Right atrium auricular region (tissue), 2 donors: ENCODE measurements at regions not wholly inside any gene's neighbourhood (a gene's known extent, or its start where the extent isn't known, plus 50 kb on each side); places are given as distances from the start of the nearest gene placed in this dataset.

Source experiments
- DNase-seq: peaks from one replicate; pipeline ENCODE4 v3.0.0-alpha.2; 2019; ENCODE audit warnings: low spot score
- H3K27ac ChIP-seq, 2 donors: fragments of 200-600 bp; sonication (generic); 1 replicate in 1 of 2; 2 replicates in 1 of 2; pipeline ENCODE4 v1.5.1; 2016 to 2019
- H3K27me3 ChIP-seq, 2 donors: fragments of 200-600 bp; sonication (generic); one replicate each; pipeline versions ENCODE4 v1.5.1 to v1.6.0; 2017 to 2019
- H3K36me3 ChIP-seq: fragments of 200-600 bp; sonication (generic); one replicate; pipeline ENCODE4 v1.5.1; 2016
- H3K4me1 ChIP-seq, 2 donors: fragments of 200-600 bp; sonication (generic); one replicate each; pipeline versions ENCODE4 v1.5.1 to v1.6.0; 2017 to 2019
- H3K4me3 ChIP-seq, 2 donors: fragments of 200-600 bp; sonication (generic); 1 replicate in 1 of 2; 2 replicates in 1 of 2; pipeline ENCODE4 v1.5.1; 2017 to 2019; ENCODE audit warnings: mild to moderate bottlenecking in 1 of 2, moderate library complexity in 1 of 2
- H3K9me3 ChIP-seq, 2 donors: fragments of 200-600 bp; sonication (generic); one replicate each; pipeline ENCODE4 v1.5.1; 2019
- TF ChIP-seq, protein P1 (sequence below), 2 donors: fragments of 200-600 bp; sonication (generic); IDR thresholded peaks; one replicate each; pipeline ENCODE4 v1.5.1; 2019; ENCODE audit warnings: antibody characterized with exemption in 2 of 2

DNA sequence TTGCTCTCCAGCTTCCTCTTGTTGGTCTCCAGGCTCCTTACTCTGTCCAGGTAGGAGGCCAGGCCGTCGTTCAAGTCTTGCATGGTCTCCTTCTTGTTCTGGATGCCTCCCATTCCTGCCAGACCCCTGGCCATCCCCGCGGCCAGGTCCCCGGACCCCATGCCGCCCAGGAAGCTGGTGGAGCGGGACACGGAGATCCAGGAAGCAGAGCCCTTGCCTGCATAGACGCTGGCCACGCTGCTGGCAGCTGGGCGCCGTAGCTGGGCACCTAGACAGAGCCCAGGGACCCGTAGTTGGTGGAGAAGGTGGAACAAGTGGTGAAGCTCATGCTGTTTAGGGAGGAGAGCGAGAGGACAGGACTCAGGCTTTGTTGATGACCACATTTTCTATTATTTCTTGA, 1584.0 kb upstream of the ACO1 start:
- Histone ChIP-seq H3K4me3 (no peak overlapping the region), H3K9me3 (no peaks in the 10 kb centered on the region), H3K36me3 (no peaks in the 10 kb centered on the region), H3K4me1 (no peaks in the 10 kb centered on the region), H3K27me3 (no peaks in the 10 kb centered on the region), H3K27ac (no peak overlapping the region)
- DNase-seq = no peak
- TF ChIP-seq, protein P1, sequence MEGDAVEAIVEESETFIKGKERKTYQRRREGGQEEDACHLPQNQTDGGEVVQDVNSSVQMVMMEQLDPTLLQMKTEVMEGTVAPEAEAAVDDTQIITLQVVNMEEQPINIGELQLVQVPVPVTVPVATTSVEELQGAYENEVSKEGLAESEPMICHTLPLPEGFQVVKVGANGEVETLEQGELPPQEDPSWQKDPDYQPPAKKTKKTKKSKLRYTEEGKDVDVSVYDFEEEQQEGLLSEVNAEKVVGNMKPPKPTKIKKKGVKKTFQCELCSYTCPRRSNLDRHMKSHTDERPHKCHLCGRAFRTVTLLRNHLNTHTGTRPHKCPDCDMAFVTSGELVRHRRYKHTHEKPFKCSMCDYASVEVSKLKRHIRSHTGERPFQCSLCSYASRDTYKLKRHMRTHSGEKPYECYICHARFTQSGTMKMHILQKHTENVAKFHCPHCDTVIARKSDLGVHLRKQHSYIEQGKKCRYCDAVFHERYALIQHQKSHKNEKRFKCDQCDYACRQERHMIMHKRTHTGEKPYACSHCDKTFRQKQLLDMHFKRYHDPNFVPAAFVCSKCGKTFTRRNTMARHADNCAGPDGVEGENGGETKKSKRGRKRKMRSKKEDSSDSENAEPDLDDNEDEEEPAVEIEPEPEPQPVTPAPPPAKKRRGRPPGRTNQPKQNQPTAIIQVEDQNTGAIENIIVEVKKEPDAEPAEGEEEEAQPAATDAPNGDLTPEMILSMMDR (IDR thresholded peaks at IDR 0.05) = no peak

DNA sequence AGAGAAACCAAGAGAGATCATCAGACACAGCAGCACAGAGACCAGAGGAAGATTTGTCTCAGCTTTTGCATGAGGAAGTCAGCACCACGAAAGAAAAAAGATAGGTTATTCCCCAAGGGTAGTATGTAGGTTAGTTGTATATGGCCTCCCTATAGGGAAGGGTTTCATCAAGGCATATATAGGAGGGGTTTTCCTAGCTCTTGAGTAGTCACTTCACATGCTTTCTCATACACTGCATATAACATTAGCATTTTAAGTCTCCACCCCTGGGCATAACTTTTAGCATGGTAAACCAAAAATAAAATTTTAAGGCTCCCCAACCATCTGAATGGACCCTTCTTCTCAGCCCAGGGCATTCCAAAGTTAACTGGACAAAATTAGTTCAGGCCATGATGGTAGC, 1571.6 kb upstream of the ACO1 start:
- H3K27me3 ChIP-seq = no peaks in the 10 kb centered on the region
- DNase-seq = no peak
- no peaks in the 10 kb centered on the region for H3K36me3 ChIP-seq
- no peak overlapping the region for H3K4me3 ChIP-seq
- H3K9me3 ChIP-seq = no peaks in the 10 kb centered on the region
- TF ChIP-seq, protein P1 (IDR thresholded peaks at IDR 0.05) = no peak
- H3K4me1 ChIP-seq = no peaks in the 10 kb centered on the region
- H3K27ac ChIP-seq = no peak overlapping the region

DNA sequence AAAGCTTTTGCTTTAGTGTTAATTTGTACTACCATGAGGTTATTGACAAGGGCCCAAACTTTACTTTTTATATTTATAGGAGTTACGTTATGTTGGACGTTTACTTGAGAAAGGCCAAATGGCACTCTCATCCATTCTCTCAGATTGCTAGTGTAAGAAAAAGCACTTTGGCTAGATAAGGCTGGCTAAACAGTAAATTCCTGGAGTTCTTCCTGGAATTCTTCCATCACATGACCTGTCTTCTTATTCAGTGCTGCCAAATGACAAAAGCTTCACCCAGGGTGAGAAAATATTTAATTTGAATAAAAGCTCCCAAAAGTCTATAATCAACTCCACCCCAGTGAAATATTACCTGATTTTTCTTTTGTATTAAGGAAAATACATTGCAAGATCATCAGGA, 1568.9 kb upstream of the ACO1 start:
- TF ChIP-seq, protein P1 (IDR thresholded peaks at IDR 0.05) = no peak
- Histone ChIP-seq H3K36me3 (no peaks in the 10 kb centered on the region), H3K27me3 (no peaks in the 10 kb centered on the region), H3K4me3 (no peak overlapping the region), H3K27ac (no peak overlapping the region), H3K4me1 (no peaks in the 10 kb centered on the region), H3K9me3 (no peaks in the 10 kb centered on the region)
- no peak for DNase-seq

DNA sequence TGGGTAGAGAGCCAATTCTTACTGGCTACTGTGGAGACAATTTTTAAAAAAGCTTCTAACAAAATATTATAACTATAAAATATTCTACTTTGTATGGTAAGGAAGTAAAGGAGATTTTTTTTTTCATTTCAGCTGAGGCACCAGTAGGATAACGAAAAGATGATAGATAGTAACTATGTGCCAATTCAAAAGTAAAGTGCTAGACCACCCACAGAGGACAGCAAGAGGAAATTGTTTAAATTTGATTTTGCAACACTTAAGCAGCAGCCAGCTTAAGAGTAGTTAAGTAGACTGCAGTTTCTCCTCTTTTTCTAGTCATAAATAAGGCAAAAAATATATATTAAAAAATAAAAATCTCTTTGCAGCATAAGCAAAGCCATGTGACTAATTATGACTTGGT, 1539.3 kb upstream of the ACO1 start:
- no peaks in the 10 kb centered on the region for H3K36me3 ChIP-seq
- DNase-seq = no peak
- TF ChIP-seq, protein P1 (IDR thresholded peaks at IDR 0.05) = no peak
- no peaks in the 10 kb centered on the region for H3K9me3 ChIP-seq
- no peaks in the 10 kb centered on the region for H3K27me3 ChIP-seq
- H3K27ac ChIP-seq = no peak overlapping the region
- H3K4me3 ChIP-seq = no peak overlapping the region
- H3K4me1 ChIP-seq = no peaks in the 10 kb centered on the region

DNA sequence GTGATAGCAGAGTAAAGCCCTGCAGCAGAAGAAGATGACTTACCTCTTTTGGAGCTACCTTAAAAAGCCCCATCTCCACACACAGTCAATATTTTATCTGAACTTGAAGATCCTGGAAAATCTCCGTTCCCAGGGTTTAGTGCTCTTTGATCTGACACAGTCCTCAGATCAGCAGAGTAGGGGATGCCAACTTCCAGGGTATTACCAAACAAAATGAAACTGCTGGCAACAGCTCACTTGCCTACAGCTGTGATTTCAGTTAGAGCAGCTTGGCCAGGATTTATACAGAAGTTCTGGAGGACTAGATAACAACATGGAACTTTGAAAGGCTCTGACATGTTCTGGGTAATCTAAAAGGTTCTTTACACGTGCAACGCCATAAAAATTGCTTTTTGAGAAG, 1537.8 kb upstream of the ACO1 start:
- no peaks in the 10 kb centered on the region for H3K4me1 ChIP-seq

DNA sequence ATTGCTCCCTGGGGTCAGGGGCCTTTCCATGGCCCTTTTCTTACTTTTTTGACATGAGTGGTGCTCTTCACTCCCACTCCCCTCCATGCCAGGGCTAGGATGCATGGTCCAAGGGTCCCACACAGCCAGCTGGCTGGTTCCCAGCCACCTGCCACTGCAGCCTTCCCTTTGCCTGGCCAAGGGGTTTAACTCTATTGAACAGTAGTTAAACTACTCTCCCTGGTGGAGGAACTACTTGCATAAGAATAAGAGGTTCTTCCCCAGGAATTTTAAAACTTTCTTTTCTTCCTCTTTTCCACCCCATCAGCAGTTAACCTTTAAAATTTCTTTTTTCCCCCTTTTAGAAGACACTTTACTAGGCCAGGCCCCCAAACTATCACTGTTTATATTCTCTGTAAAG, 1532.8 kb upstream of the ACO1 start:
- no peak overlapping the region for H3K4me3 ChIP-seq
- H3K27me3 ChIP-seq = no peaks in the 10 kb centered on the region
- no peaks in the 10 kb centered on the region for H3K4me1 ChIP-seq
- TF ChIP-seq, protein P1 (IDR thresholded peaks at IDR 0.05) = no peak
- no peak for DNase-seq
- no peaks in the 10 kb centered on the region for H3K9me3 ChIP-seq
- H3K27ac ChIP-seq = no peak overlapping the region
- no peaks in the 10 kb centered on the region for H3K36me3 ChIP-seq

More for the DNA sequence above, 1537.8 kb upstream of the ACO1 start:
- H3K36me3 ChIP-seq = no peaks in the 10 kb centered on the region
- H3K4me3 ChIP-seq = no peak overlapping the region
- no peaks in the 10 kb centered on the region for H3K27me3 ChIP-seq
- no peaks in the 10 kb centered on the region for H3K9me3 ChIP-seq
- no peak overlapping the region for H3K27ac ChIP-seq
- no peak for DNase-seq
- TF ChIP-seq, protein P1 (IDR thresholded peaks at IDR 0.05) = no peak
